RCC 7860 (cell line): ENCODE measurements at regions not wholly inside any gene's neighbourhood (a gene's known extent, or its start where the extent isn't known, plus 50 kb on each side); places are given as distances from the start of the nearest gene placed in this dataset.

ENCODE experiments used
- DNase-seq: peaks from one replicate; pipeline ENCODE4 v3.0.0-alpha.2; 2015; ENCODE audit warnings: low spot score
- FAIRE-seq: peaks from 2 replicates; lab custom pipeline; 2012; peaks lifted over from hg19 to GRCh38; lab: Jason Lieb, UNC

GRCh38 chr13:85545771-85546170, 253.4 kb downstream of the SLITRK6 start:
- FAIRE-seq (no peak), DNase-seq (no peak)

DNA sequence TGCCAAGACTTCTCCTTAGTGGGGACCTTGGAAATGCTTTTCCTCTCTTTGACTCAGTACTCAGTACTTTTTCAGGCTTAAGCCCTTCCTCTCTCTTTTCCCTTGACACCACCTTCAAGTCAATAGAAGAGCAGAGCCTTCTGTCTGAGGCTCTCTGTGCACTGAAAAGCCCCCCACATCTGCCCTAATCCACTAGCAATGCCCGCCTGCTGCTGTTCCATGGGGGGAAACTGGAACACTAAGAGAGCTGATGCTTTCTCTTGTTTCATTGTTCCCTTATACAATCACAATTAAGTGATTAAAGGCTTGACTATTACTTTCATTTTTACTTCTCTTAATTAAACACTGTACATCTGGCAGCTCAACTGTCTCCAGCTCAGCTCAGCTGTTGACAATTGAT, 254.5 kb downstream of the SLITRK6 start:
- FAIRE-seq (no peak), DNase-seq (no peak)

DNA sequence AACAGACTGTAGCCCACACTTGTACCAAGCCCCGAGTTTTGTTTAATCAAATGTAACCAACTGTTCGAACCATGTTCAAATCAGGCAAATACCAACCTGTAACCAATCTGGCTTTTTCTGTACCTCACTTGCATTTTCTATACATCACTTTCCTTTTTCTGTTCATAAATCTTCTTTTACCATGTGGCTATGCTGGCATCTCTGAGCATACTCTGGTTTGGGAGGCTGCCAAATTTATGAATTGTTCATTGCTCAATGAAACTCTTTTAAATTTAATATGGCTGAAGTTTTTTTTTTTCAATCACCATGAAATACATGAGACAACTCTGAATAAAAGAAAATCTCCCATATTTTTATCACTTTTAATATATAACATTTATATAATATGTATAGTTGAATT, 256.1 kb downstream of the SLITRK6 start:
- DNase-seq, result no peak
- FAIRE-seq, result no peak

DNA sequence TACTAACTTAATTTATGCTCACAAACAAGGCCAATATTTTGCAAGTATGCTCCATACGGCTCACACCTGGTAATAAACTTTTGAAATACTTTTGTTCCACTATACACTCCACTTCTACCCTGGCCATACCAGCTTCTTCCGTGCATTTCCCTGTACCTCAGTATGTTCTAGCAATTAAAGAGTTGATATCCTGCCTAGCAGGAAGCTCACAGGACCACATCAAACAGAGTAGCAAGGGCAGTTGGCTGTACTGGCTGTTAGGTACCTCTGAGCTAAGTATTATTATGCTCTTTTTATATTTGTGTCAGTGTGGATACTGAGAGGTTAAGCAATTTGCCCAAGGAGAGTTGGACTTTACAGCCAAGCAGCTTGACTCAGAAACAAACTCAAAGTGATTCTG, 257.7 kb downstream of the SLITRK6 start:
- DNase-seq (no peak), FAIRE-seq (no peak)

GRCh38 chr13:85538957-85539356, 260.3 kb downstream of the SLITRK6 start:
- no peak for DNase-seq
- FAIRE-seq, result no peak

DNA sequence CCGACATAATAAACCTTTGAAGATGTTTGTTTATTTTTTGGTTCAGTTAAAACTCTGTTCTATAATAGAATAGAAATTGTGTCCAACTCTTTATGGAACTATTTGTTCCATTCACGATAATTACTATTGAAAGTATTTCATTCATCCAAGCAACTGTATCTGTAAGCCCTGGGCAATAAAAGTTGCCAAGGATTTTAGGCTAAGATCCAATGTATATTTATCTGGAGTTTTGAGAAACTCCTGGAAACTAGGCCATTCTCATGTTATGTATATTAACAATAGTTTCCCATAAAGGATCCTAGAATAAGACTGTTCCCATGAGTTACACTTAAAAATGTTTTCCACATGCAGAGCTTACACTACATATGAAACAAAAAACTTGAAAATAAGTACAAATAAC, 261.6 kb downstream of the SLITRK6 start:
- DNase-seq (no peak), FAIRE-seq (no peak)

DNA sequence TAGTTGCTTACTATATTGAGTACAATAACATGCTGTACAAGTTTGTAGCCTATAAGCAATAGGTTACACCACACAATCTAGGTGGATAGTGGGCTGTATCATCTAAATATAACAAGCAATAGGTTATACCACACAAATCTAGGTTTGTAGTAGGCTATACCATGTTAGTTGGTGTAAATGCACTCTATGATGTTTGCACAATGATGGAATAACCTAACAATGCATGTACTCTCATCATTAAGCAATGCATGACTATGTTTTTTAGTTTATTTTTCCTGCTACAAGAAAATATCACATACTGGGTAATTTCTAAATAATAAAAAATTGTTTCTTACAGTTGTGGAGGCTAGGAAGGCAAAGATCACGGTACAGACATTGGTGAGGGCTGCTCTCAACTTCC, 262.5 kb downstream of the SLITRK6 start:
- no peak for FAIRE-seq
- DNase-seq, result no peak

DNA sequence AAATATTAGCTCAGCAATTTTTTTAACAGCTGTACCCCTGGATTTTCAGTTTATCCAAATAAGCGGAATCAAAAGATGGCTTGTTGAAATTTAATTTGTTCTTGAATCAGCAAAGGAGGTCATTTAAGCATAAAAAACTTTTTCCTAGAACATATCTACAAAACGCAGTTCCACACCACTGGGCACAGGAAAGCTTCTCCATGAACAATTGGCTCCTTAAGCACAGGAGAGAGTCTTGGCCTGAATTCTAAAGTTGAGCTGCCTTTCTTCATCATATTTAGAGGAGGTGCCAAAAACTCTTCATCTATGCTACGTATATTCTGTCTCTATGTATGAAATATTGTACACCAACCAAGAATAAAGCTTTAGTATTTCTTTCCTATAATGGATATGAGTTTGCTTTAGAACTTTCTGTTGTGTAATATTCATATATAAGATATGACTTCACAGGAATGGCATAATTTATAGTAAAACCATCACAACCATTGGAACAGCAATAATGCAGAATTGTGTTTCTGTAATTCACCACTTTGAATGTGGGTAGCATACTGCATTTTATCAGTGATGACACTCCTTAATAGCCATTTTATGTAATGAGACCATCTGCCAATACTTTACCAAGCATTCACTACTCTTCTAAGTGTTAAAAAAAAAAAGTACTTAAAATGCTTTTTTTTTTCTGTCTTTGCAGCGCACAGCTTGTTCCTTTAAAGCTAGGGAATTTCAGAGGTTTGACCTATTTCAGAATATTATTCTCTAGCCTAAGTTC, 263.7 kb downstream of the SLITRK6 start:
- DNase-seq (no peak), FAIRE-seq (no peak)

- DNase-seq, result no peak
- no peak for FAIRE-seq
These were observed 265.3 kb downstream of the SLITRK6 start for GRCh38 chr13:85533911-85534310.

- DNase-seq (no peak), FAIRE-seq (no peak)
These were observed 270.0 kb downstream of the SLITRK6 start for GRCh38 chr13:85529218-85529594.

DNA sequence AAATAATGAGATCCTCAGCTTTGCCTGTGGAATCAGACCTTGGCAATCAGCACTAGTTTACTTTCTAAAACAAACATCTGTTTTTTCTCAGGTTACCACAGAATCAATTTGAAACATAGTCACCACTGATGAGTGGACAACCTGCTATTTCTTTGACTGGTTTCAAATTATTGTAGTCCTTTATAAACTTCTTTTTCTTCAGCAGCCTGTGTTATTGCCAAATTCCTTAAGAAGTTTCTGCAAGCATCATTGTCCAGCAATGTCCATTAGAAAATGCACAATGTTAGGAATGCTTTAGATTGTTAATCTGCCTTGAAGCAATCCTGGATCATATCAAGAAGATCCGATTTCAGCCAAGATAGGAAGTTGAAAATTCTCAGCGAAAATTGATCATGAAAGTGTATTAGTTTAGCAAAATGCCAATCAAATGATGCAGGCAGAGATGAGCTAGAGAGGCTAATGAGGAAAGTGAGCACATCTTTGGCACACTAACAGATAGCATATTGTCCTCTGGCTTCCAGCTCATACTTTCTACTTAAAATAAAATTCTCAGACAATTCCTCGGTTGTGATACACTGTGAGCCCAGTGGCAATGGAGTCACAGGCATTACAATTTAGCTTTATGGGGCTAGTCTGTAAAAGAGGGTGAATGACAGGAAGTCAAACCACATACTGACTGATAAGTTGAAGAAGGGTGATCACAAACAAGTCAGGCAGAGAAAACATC, 270.6 kb downstream of the SLITRK6 start:
- DNase-seq (no peak), FAIRE-seq (no peak)

DNA sequence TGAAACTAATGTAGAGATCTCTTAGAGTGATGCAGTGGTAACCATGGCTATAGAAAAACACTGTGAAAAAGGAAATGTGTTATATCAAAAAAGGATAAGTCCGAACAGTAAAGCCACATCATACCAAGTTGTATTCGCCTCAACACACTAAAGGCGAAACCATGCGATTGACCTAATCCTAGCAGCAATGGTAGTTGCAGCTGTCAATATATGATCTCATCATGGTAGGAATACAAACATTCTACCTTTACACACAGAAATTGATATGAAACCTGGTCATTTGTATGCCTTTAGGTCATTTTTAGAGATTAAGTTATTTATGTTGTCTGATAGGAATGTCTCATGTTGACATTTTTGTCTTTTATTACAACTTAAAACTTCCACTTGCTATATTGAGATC, 271.9 kb downstream of the SLITRK6 start:
- DNase-seq (no peak), FAIRE-seq (no peak)

DNA sequence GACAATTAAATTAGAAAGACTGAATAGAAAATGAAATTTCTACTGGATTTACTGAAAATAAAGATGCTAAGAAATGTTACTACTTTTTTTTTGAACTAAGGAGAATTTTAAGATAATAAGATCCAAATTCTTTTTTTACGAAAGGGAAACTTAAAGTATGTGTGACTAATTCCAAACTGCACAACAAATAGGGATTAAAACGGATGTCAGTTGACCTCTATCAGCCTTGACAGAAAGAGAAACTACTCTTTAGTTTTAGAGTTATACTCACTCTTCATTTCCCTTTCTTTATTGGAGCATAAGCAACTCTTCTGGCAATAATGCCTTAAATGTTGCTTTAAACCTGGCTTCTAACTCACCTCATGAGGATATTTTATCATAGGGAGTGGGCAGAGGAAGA, 273.8 kb downstream of the SLITRK6 start:
- DNase-seq, result no peak
- no peak for FAIRE-seq

DNA sequence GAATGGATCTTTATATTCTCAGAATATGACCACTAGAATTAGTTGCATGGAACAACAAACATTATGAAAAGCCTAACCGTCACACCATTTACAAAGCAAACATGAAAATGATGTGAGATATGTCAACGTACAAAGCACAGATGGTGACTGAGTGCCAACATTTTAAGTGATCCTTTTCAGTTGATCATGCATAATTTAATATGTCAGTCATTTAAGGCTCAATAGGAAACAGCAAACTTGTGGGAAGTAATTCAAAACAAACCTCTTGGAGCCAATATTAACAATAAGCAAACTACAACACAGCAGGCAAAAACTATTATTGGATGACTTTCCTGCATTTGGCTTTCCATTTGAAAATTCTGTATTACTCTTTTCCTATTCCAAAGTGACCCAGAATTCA, 277.6 kb downstream of the SLITRK6 start:
- no peak for DNase-seq
- no peak for FAIRE-seq

DNA sequence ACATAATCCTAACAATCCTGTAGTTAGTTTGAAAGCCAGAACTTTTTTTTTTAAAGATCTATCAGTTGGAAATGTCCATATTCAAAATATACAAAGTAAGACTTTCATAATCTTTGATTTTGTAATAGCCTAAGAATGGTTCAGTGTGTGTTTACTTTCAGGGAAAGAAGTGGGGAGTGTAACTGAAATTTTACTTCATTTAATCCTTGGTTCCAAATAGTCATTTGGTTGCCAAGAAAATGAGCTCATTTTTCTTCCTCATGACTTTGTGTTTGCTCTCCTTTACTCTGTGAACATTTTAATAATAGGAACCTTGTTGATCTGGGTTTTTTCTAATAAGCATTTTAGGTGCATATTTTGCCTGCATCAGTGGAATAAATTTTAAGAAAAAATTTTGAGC, 278.8 kb downstream of the SLITRK6 start:
- FAIRE-seq (no peak), DNase-seq (no peak)

DNA sequence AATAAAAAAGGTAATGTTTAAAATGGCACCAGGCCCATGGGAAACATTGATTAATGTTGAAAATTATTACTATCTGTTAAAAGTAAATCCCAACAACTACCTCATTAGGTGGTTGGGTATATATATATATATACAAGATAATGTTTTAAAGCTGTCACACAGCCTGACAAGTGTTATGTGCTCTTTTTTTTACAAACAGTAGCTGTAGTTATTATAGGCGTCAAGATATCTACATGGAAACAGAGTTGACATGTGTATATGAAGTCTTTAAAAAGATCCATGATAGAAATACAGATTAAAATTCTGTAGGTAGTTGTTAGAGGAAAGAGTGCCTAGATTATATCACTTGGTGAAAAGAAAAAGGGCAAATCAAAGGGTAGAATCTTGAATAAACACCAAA, 279.9 kb downstream of the SLITRK6 start:
- FAIRE-seq (no peak), DNase-seq (no peak)

DNA sequence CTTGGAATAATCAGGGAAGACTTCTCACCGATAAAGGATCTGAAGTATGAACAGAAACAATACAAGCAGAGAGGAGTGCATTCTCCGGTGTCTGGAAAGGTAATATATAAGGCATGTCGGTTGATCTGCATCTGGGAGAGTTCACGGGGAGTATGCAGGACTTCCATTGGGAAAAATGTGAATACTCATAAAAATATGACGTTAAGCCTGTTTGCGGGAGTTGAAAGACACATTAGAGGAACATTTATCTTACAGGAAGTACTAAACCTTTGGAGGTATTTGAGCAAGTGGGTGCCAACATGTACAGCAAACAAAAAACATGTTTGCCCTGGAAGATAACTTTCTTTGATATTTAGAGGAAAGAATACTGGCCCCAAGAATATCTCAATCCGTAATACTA, 286.8 kb downstream of the SLITRK6 start:
- FAIRE-seq, result no peak
- no peak for DNase-seq

- DNase-seq (no peak), FAIRE-seq (no peak)
These were observed 289.7 kb downstream of the SLITRK6 start for GRCh38 chr13:85509512-85509911.

- FAIRE-seq (no peak), DNase-seq (no peak)
These were observed 290.4 kb downstream of the SLITRK6 start for GRCh38 chr13:85508683-85509329.

DNA sequence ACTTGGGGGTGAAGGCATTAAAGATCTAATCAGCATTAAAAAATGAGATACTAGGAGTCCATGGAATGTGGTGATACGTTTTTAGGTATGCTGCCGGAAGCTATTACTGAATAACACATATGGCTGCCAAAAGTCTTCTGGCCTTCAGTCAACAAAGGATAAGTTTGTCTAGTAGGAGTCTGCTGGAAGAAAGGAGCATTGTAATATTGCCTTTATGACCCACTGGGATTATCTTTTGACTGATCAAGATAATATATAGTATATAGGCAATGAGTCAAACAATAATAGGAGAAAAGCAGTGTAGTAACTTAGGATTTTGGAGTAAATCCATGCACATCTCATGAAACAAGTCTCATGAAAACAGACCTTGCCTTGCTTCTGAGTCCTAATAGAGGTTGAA, 295.4 kb downstream of the SLITRK6 start:
- no peak for FAIRE-seq
- DNase-seq, result no peak

DNA sequence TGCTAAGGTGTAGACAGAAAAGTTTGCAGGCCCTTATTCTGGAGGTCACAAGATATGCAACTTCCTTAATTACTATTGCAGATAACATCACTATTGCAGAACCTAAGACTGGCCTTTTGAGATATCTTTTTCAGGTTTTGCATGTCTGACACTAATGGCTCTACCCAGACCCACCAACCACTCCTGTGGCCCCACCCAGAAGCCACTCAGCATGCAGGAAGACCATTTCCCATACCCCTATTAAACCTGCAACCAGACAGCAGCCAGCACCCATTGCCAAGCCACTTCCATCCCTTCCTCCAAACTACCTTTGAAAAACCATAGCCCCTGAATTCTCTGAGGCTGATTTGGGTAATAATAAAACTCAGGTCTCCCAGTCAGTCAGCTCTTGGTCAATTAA, 297.6 kb downstream of the SLITRK6 start:
- FAIRE-seq (no peak), DNase-seq (no peak)

DNA sequence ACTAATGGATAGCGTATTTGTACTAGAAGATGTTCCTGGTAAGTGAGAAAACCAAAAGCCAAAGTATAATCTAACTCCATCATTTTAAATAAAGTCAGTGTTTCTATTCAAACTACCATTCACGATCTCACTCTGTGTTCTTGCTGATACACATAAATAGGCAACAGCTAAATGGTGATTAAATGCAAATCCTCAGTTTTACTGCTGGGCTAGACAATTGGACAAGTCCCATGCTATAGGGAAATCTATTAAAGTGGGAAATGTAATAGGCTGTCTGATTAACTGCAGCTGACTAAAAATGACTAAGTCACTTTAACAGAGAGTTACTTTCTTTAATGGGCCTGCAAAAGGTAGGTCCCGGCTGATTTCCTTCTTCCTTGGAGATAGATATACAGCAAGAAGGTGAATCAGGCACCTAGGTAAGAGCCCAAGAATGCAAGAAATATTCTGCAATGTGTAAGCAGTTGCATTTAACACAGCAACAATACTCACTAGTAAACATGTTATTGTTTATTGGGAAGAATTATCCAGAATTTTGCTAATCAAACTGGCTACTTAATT, 298.4 kb downstream of the SLITRK6 start:
- DNase-seq, result no peak
- FAIRE-seq, result no peak
